DND-41 (cell line): ENCODE measurements at regions not wholly inside any gene's neighbourhood (a gene's known extent, or its start where the extent isn't known, plus 50 kb on each side); places are given as distances from the start of the nearest gene placed in this dataset.

Source experiments
- EZH2 ChIP-seq: IDR thresholded peaks from 3 replicates; pipeline ENCODE4 v1.6.1; 2012; ENCODE audit warnings: borderline replicate concordance, low read depth, mild to moderate bottlenecking, moderate library complexity, low read length, inconsistent platforms; ENCODE audit not compliant: severe bottlenecking
- TF ChIP-seq, protein P1 (sequence below): IDR thresholded peaks from 2 replicates; pipeline ENCODE4 v1.5.1; 2012; ENCODE audit warnings: borderline replicate concordance, low read length, moderate library complexity, mild to moderate bottlenecking; ENCODE audit not compliant: poor library complexity, severe bottlenecking; ENCODE audit errors: extremely low read depth

DNA sequence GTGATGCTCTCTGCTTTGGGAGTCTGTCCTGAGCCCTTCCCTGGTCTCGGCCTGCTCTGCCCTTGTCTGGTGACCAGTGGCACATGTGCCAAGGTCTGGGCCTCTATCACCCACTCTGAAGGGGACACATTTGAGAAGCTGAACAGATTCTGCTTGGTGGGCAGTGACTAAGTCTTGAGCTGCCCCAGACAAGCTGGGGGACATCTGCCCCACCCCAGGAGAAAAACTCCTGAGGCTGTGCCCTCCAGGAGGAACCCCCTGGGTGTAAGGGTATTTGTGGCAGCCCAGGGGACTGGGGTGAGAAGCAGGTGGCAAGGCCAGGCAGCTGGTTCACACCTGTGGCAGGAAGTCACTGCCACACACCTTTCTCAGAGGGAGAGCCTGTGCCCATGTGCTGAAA lies 342.1 kb downstream of the DYSF start:
- TF ChIP-seq, protein P1, sequence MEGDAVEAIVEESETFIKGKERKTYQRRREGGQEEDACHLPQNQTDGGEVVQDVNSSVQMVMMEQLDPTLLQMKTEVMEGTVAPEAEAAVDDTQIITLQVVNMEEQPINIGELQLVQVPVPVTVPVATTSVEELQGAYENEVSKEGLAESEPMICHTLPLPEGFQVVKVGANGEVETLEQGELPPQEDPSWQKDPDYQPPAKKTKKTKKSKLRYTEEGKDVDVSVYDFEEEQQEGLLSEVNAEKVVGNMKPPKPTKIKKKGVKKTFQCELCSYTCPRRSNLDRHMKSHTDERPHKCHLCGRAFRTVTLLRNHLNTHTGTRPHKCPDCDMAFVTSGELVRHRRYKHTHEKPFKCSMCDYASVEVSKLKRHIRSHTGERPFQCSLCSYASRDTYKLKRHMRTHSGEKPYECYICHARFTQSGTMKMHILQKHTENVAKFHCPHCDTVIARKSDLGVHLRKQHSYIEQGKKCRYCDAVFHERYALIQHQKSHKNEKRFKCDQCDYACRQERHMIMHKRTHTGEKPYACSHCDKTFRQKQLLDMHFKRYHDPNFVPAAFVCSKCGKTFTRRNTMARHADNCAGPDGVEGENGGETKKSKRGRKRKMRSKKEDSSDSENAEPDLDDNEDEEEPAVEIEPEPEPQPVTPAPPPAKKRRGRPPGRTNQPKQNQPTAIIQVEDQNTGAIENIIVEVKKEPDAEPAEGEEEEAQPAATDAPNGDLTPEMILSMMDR = no peak
- TF ChIP-seq EZH2 = no peak
